T-cell (primary cell): ENCODE measurements at regions not wholly inside any gene's neighbourhood (a gene's known extent, or its start where the extent isn't known, plus 50 kb on each side); places are given as distances from the start of the nearest gene placed in this dataset.

Experiments used
- ATAC-seq, 4 experiments: fragments of 200-7000 bp in 3 of 4; fragments of 150-1000 bp in 1 of 4; cut with Tn5 transposase; replicated peaks in 1 of 4; 1 replicate in 3 of 4; 2 replicates in 1 of 4; pipeline ENCODE4 v1.10.0; 2021; ENCODE audit warnings: moderate library complexity in 3 of 4, mild to moderate bottlenecking in 2 of 4, moderate number of reproducible peaks in 1 of 4
- CTCF ChIA-PET, 2 donors: fragments of 300-600 bp; sonication (Branson Sonifier 250); formaldehyde crosslinking; loops; one replicate each; lab custom pipeline; 2022; ENCODE audit warnings: antibody characterized with exemption in 2 of 2; lab: Charles Lee
- POLR2A ChIA-PET, 2 donors: fragments of 300-600 bp; sonication (Branson Sonifier 250); formaldehyde crosslinking; loops; one replicate each; lab custom pipeline; 2022; ENCODE audit warnings: antibody characterized with exemption in 2 of 2; lab: Charles Lee
- DNase-seq, 35 experiments: peaks; one replicate each; pipeline versions ENCODE4 v3.0.0 to v3.0.0-alpha.2; 2013 to 2023
- H3K27ac ChIP-seq: one replicate; pipeline ENCODE4 v1.5.1; 2013; ENCODE audit warnings: low read length
- H3K27me3 ChIP-seq, 2 experiments: replicated peaks in 1 of 2; 1 replicate in 1 of 2; 2 replicates in 1 of 2; pipeline versions ENCODE4 v1.6.1 to v1.7.0; 2013; ENCODE audit warnings: low read length in 1 of 2, mixed read lengths in 1 of 2; ENCODE audit not compliant: control insufficient read depth in 2 of 2, insufficient read depth in 2 of 2; ENCODE audit errors: extremely low read depth in 1 of 2
- H3K36me3 ChIP-seq, 2 donors: 1 replicate in 1 of 2; 2 replicates in 1 of 2; pipeline versions ENCODE4 v1.6.1 to v1.7.0; 2013; ENCODE audit warnings: low read length in 1 of 2; ENCODE audit not compliant: control insufficient read depth in 2 of 2, insufficient read depth in 1 of 2; ENCODE audit errors: extremely low read depth in 1 of 2
- H3K4me1 ChIP-seq, 2 experiments: 1 replicate in 1 of 2; 2 replicates in 1 of 2; pipeline versions ENCODE4 v1.6.1 to v1.7.0; 2013; ENCODE audit warnings: low read length in 2 of 2, mixed read lengths in 1 of 2; ENCODE audit not compliant: insufficient read depth in 2 of 2, control insufficient read depth in 1 of 2; ENCODE audit errors: extremely low read depth in 1 of 2
- H3K4me3 ChIP-seq, 2 donors: 1 replicate in 1 of 2; 2 replicates in 1 of 2; pipeline versions ENCODE4 v1.5.1 to v1.7.0; 2013; ENCODE audit warnings: mild to moderate bottlenecking in 2 of 2, low read length in 1 of 2, moderate library complexity in 1 of 2; ENCODE audit not compliant: control insufficient read depth in 1 of 2; ENCODE audit errors: extremely low read depth in 1 of 2
- H3K9me3 ChIP-seq: 2 replicates; pipeline ENCODE4 v1.7.0; 2013
- H3K27ac Mint-ChIP-seq, 2 donors: one replicate each; pipeline ENCODE4 v1.8.0; 2020 to 2021; ENCODE audit warnings: mild to moderate bottlenecking in 2 of 2, mixed read lengths in 2 of 2
- H3K27me3 Mint-ChIP-seq, 2 donors: one replicate each; pipeline ENCODE4 v1.8.0; 2021 to 2022; ENCODE audit warnings: mixed read lengths in 2 of 2
- H3K36me3 Mint-ChIP-seq: one replicate; pipeline ENCODE4 v1.8.0; 2021; ENCODE audit warnings: mixed read lengths
- H3K4me1 Mint-ChIP-seq, 3 donors: one replicate each; pipeline ENCODE4 v1.8.0; 2020 to 2022; ENCODE audit warnings: mixed read lengths in 3 of 3, mild to moderate bottlenecking in 1 of 3
- H3K4me3 Mint-ChIP-seq, 3 donors: one replicate each; pipeline ENCODE4 v1.8.0; 2020 to 2022; ENCODE audit warnings: mild to moderate bottlenecking in 3 of 3, mixed read lengths in 3 of 3, moderate library complexity in 3 of 3
- H3K9me3 Mint-ChIP-seq, 3 donors: one replicate each; pipeline ENCODE4 v1.8.0; 2020 to 2022; ENCODE audit warnings: mixed read lengths in 3 of 3
- WGBS: methylation state at CpG from one replicate; pipeline ENCODE4 v1.1.5; 2013; ENCODE audit warnings: missing lambda C conversion rate; ENCODE audit not compliant: insufficient coverage; 5-methylcytosine and 5-hydroxymethylcytosine counted together

DNA sequence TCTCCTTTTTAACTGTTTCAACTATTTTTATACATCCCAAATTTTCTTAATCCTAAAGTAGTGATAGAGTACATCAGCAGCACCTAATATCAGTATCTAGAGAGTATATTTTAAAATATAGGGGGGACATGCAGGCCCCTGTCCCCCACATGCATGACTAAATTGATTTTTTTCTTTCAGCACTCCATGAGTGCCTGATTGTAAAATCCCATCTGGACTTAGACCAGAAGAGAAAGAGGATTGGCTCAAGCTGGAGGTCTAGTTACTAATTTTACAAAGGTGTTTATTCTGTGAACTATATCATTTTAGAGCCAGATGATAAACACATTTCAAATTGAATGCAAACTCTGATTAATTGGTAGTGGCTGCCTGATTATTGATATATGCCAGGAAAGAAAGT, 1533.9 kb upstream of the PABPC4L start:
- Mint-ChIP-seq H3K9me3 (peaks cover 5 to 11% (median 9%) of the 10 kb centered on the region in 3 donors), H3K27me3 (no peaks in the 10 kb centered on the region), H3K36me3 (no peaks in the 10 kb centered on the region), H3K27ac (no peak overlapping the region), H3K4me3 (no peak overlapping the region), H3K4me1 (no peaks in the 10 kb centered on the region)
- Histone ChIP-seq H3K4me3 (no peak overlapping the region), H3K27ac (no peak overlapping the region), H3K4me1 (no peaks in the 10 kb centered on the region), H3K27me3 (no peaks in the 10 kb centered on the region), H3K36me3 (no peaks in the 10 kb centered on the region), H3K9me3 (no peaks in the 10 kb centered on the region)
- no peak for ATAC-seq
- ChIA-PET CTCF (no interaction called here), POLR2A (no interaction called here)
- DNase-seq: no peak

GRCh38 chr4:135732448-135732847, 1530.9 kb upstream of the PABPC4L start:
- H3K4me1 ChIP-seq: no peaks in the 10 kb centered on the region
- DNase-seq: no peak
- H3K36me3 ChIP-seq: no peaks in the 10 kb centered on the region
- no peak overlapping the region for H3K27ac Mint-ChIP-seq
- H3K9me3 ChIP-seq: no peaks in the 10 kb centered on the region
- H3K27me3 ChIP-seq: no peaks in the 10 kb centered on the region
- no peak overlapping the region for H3K27ac ChIP-seq
- no peak overlapping the region for H3K4me3 ChIP-seq
- no CpG with 5 or more reads among the region's 4 CpGs for WGBS
- H3K36me3 Mint-ChIP-seq: no peaks in the 10 kb centered on the region
- ChIA-PET POLR2A (no interaction called here), CTCF (no interaction called here)
- no peak overlapping the region for H3K4me3 Mint-ChIP-seq
- H3K9me3 Mint-ChIP-seq: peaks cover 7 to 11% (median 10%) of the 10 kb centered on the region in 3 donors
- ATAC-seq: no peak
- H3K27me3 Mint-ChIP-seq: no peaks in the 10 kb centered on the region
- no peaks in the 10 kb centered on the region for H3K4me1 Mint-ChIP-seq

- no peaks in the 10 kb centered on the region for H3K27me3 Mint-ChIP-seq
- no peak for ATAC-seq
- ChIA-PET CTCF (no interaction called here), POLR2A (no interaction called here)
- WGBS: no CpG with 5 or more reads among the region's 2 CpGs
- Histone ChIP-seq H3K27me3 (no peaks in the 10 kb centered on the region), H3K4me3 (no peak overlapping the region), H3K27ac (no peak overlapping the region), H3K36me3 (no peaks in the 10 kb centered on the region), H3K9me3 (no peaks in the 10 kb centered on the region), H3K4me1 (no peaks in the 10 kb centered on the region)
- H3K36me3 Mint-ChIP-seq: no peaks in the 10 kb centered on the region
- no peak overlapping the region for H3K4me3 Mint-ChIP-seq
- peaks cover 6 to 15% (median 13%) of the 10 kb centered on the region in 3 donors for H3K9me3 Mint-ChIP-seq
- no peak overlapping the region for H3K27ac Mint-ChIP-seq
- H3K4me1 Mint-ChIP-seq: no peaks in the 10 kb centered on the region
- DNase-seq: no peak
Measured at GRCh38 chr4:135731682-135732081, 1530.1 kb upstream of the PABPC4L start.

DNA sequence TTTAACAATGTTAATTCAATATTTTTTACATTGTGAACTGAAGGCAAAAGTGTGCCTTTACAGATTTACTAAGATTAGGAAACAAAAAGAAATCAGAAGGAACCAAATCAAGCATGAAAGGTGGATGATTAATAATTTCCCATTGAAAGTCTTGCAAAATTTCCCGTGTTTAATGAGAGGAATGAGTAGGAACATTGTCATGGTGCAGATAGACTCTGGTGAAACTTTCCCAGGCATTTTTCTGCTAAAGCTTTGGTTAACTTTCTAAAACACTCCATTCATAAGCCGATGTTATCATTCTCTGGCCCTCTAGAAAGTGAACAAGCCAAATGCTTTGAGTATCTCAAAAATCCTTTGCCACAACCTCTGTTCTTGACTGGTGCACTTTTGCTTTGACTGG, 1522.8 kb upstream of the PABPC4L start:
- ATAC-seq (no peak), DNase-seq (no peak)
- CTCF ChIA-PET: no interaction called here
- Mint-ChIP-seq H3K27ac (no peak overlapping the region), H3K9me3 (peaks cover 7 to 17% (median 10%) of the 10 kb centered on the region in 3 donors), H3K4me1 (no peaks in the 10 kb centered on the region), H3K4me3 (no peak overlapping the region), H3K36me3 (no peaks in the 10 kb centered on the region), H3K27me3 (no peaks in the 10 kb centered on the region)
- Histone ChIP-seq H3K4me3 (no peak overlapping the region), H3K27ac (no peak overlapping the region), H3K4me1 (no peaks in the 10 kb centered on the region), H3K27me3 (no peaks in the 10 kb centered on the region), H3K36me3 (no peaks in the 10 kb centered on the region), H3K9me3 (no peaks in the 10 kb centered on the region)
- POLR2A ChIA-PET: no interaction called here
- WGBS: 66% methylated on average over 2 of the region's 2 CpGs

GRCh38 chr4:135718019-135718418, 1516.4 kb upstream of the PABPC4L start:
- no peaks in the 10 kb centered on the region for H3K36me3 ChIP-seq
- ChIA-PET POLR2A (no interaction called here), CTCF (no interaction called here)
- no peak overlapping the region for H3K27ac ChIP-seq
- no peaks in the 10 kb centered on the region for H3K9me3 ChIP-seq
- Mint-ChIP-seq H3K9me3 (peaks cover 0 to 7% (median 7%) of the 10 kb centered on the region in 3 donors), H3K4me1 (no peaks in the 10 kb centered on the region), H3K4me3 (no peak overlapping the region), H3K27ac (no peak overlapping the region), H3K27me3 (no peaks in the 10 kb centered on the region), H3K36me3 (no peaks in the 10 kb centered on the region)
- H3K27me3 ChIP-seq: no peaks in the 10 kb centered on the region
- no CpG with 5 or more reads among the region's 1 CpG for WGBS
- no peak for ATAC-seq
- H3K4me3 ChIP-seq: no peak overlapping the region
- no peak for DNase-seq
- H3K4me1 ChIP-seq: no peaks in the 10 kb centered on the region

- Histone ChIP-seq H3K4me3 (no peak overlapping the region), H3K27me3 (no peaks in the 10 kb centered on the region), H3K9me3 (no peaks in the 10 kb centered on the region), H3K4me1 (no peaks in the 10 kb centered on the region), H3K36me3 (no peaks in the 10 kb centered on the region), H3K27ac (no peak overlapping the region)
- Mint-ChIP-seq H3K4me1 (no peaks in the 10 kb centered on the region), H3K4me3 (no peak overlapping the region), H3K27ac (no peak overlapping the region), H3K36me3 (no peaks in the 10 kb centered on the region), H3K9me3 (peaks cover 4 to 12% (median 7%) of the 10 kb centered on the region in 3 donors), H3K27me3 (no peaks in the 10 kb centered on the region)
- ATAC-seq (no peak), DNase-seq (no peak)
- CTCF ChIA-PET: no interaction called here
- POLR2A ChIA-PET: no interaction called here
Measured at GRCh38 chr4:135705343-135705742, 1503.8 kb upstream of the PABPC4L start.

GRCh38 chr4:135694066-135694465, 1492.5 kb upstream of the PABPC4L start:
- Mint-ChIP-seq H3K4me1 (no peaks in the 10 kb centered on the region), H3K36me3 (no peaks in the 10 kb centered on the region), H3K27me3 (no peaks in the 10 kb centered on the region), H3K27ac (no peak overlapping the region), H3K9me3 (peaks cover 0 to 16% (median 10%) of the 10 kb centered on the region in 3 donors), H3K4me3 (no peak overlapping the region)
- Histone ChIP-seq H3K27me3 (no peaks in the 10 kb centered on the region), H3K27ac (no peak overlapping the region), H3K4me3 (no peak overlapping the region), H3K9me3 (no peaks in the 10 kb centered on the region), H3K4me1 (no peaks in the 10 kb centered on the region), H3K36me3 (no peaks in the 10 kb centered on the region)
- no peak for ATAC-seq
- ChIA-PET POLR2A (no interaction called here), CTCF (no interaction called here)
- no CpG with 5 or more reads among the region's 2 CpGs for WGBS
- no peak for DNase-seq
